Lower leg skin (tissue), 4 donors: ENCODE measurements at regions not wholly inside any gene's neighbourhood (a gene's known extent, or its start where the extent isn't known, plus 50 kb on each side); places are given as distances from the start of the nearest gene placed in this dataset.

ENCODE experiments used
- DNase-seq, 2 donors: peaks; one replicate each; pipeline ENCODE4 v3.0.0-alpha.2; 2019; ENCODE audit warnings: low spot score in 2 of 2
- H3K4me3 ChIP-seq: fragments of 200-600 bp; sonication (generic); 2 replicates; pipeline ENCODE4 v1.5.1; 2017; ENCODE audit warnings: mild to moderate bottlenecking, low read depth; ENCODE audit not compliant: poor library complexity, severe bottlenecking
- CTCF ChIP-seq, 3 donors: fragments of 450-650 bp; IDR thresholded peaks; one replicate each; pipeline ENCODE4 v1.5.1; 2016; ENCODE audit warnings: antibody characterized with exemption in 3 of 3, mild to moderate bottlenecking in 3 of 3, moderate library complexity in 2 of 3
- POLR2A ChIP-seq, 2 donors: fragments of 450-650 bp; IDR thresholded peaks; one replicate each; pipeline ENCODE4 v1.6.1; 2016 to 2017; ENCODE audit warnings: antibody characterized with exemption in 2 of 2, mild to moderate bottlenecking in 1 of 2, moderate library complexity in 1 of 2
- WGBS, 2 donors: methylation state at CpG; one replicate each; pipeline ENCODE4 v1.1.5; 2018; 5-methylcytosine and 5-hydroxymethylcytosine counted together
- intact Hi-C: fragments of 100-400 bp; cut with DNase I; formaldehyde crosslinking; loops from one replicate; pipeline ENCODE4 v1.15.0; 2023; ENCODE audit warnings: low total_unique reads

GRCh38 chr13:30138511-30138910 is 168.8 kb downstream of the KATNAL1 start:
- WGBS, 2 donors, result 73 to 76% methylated on average over 8 of the region's 8 CpGs
- no peak overlapping the region for H3K4me3 ChIP-seq
- intact Hi-C loops, result loop anchor here (10.0 kb wide), 2 partner anchors 326 to 906 kb away; partner anchors contain the start of gene HMGB1
- DNase-seq, result no peak
- TF ChIP-seq CTCF (IDR thresholded peaks at IDR 0.05) (no peak), POLR2A (IDR thresholded peaks at IDR 0.05) (no peak)

GRCh38 chr13:30135868-30136267 is 171.5 kb downstream of the KATNAL1 start:
- H3K4me3 ChIP-seq, result no peak overlapping the region
- TF ChIP-seq CTCF (IDR thresholded peaks at IDR 0.05), result no peak
- no peak for TF ChIP-seq POLR2A (IDR thresholded peaks at IDR 0.05)
- WGBS, 2 donors, result 92 to 95% methylated on average over 5 of the region's 5 CpGs
- DNase-seq, result no peak
- intact Hi-C loops, result loop anchor here (10.0 kb wide), 2 partner anchors 329 to 909 kb away; partner anchors contain the start of gene HMGB1

GRCh38 chr13:30135351-30135750 is 172.0 kb downstream of the KATNAL1 start:
- WGBS, 2 donors, result 85 to 92% methylated on average over 7 of the region's 7 CpGs
- no peak overlapping the region for H3K4me3 ChIP-seq
- TF ChIP-seq POLR2A (IDR thresholded peaks at IDR 0.05), result no peak
- no peak for TF ChIP-seq CTCF (IDR thresholded peaks at IDR 0.05)
- DNase-seq, result no peak
- intact Hi-C loops, result loop anchor here (10.0 kb wide), 2 partner anchors 329 to 909 kb away; partner anchors contain the start of gene HMGB1

GRCh38 chr13:30134578-30134977 is 172.8 kb downstream of the KATNAL1 start:
- H3K4me3 ChIP-seq, result no peak overlapping the region
- WGBS, 2 donors, result 67 to 71% methylated on average over 2 of the region's 2 CpGs
- TF ChIP-seq CTCF (IDR thresholded peaks at IDR 0.05) (no peak), POLR2A (IDR thresholded peaks at IDR 0.05) (no peak)
- DNase-seq, result no peak
- intact Hi-C loops, result loop anchor here (10.0 kb wide), 2 partner anchors 330 to 910 kb away; partner anchors contain the start of gene HMGB1

- H3K4me3 ChIP-seq, result no peak overlapping the region
- no peak for DNase-seq
- intact Hi-C loops, result loop anchor here (10.0 kb wide), 2 partner anchors 331 to 911 kb away; partner anchors contain the start of gene HMGB1
- 75% methylated on average over 7 of the region's 7 CpGs for WGBS, 2 donors
- TF ChIP-seq POLR2A (IDR thresholded peaks at IDR 0.05) (no peak), CTCF (IDR thresholded peaks at IDR 0.05) (no peak)
Observed at GRCh38 chr13:30133996-30134395, 173.4 kb downstream of the KATNAL1 start.

- DNase-seq, result no peak
- 89 to 91% methylated on average over 10 to 13 of the region's 13 CpGs for WGBS, 2 donors
- TF ChIP-seq CTCF (IDR thresholded peaks at IDR 0.05), result no peak
- TF ChIP-seq POLR2A (IDR thresholded peaks at IDR 0.05), result no peak
- intact Hi-C loops, result loop anchor here (10.0 kb wide), 2 partner anchors 331 to 911 kb away; partner anchors contain the start of gene HMGB1
- no peak overlapping the region for H3K4me3 ChIP-seq
Observed at GRCh38 chr13:30133554-30133912, 173.8 kb downstream of the KATNAL1 start.
